Breast epithelium (tissue), 4 donors: ENCODE measurements at regions not wholly inside any gene's neighbourhood (a gene's known extent, or its start where the extent isn't known, plus 50 kb on each side); places are given as distances from the start of the nearest gene placed in this dataset.

Source experiments
- DNase-seq, 2 donors: peaks; one replicate each; pipeline ENCODE4 v3.0.0-alpha.2; 2019; ENCODE audit warnings: low spot score in 2 of 2
- H3K27ac ChIP-seq, 2 donors: fragments of 200-600 bp; sonication (generic) in 1 of 2; one replicate each; pipeline ENCODE4 v1.5.1; 2016 to 2019; ENCODE audit warnings: mild to moderate bottlenecking in 1 of 2
- H3K27me3 ChIP-seq, 2 donors: fragments of 200-600 bp; sonication (generic) in 1 of 2; one replicate each; pipeline versions ENCODE4 v1.5.1 to v1.6.0; 2017 to 2019; ENCODE audit warnings: control low read depth in 1 of 2, mild to moderate bottlenecking in 1 of 2
- H3K36me3 ChIP-seq: fragments of 200-600 bp; one replicate; pipeline ENCODE4 v1.5.1; 2019
- H3K4me1 ChIP-seq, 2 donors: fragments of 200-600 bp; sonication (generic); one replicate each; pipeline ENCODE4 v1.5.1; 2016 to 2019; ENCODE audit warnings: control low read depth in 1 of 2
- H3K4me3 ChIP-seq, 3 donors: fragments of 200-600 bp; sonication (generic); 1 replicate in 2 of 3; 2 replicates in 1 of 3; pipeline ENCODE4 v1.5.1; 2016 to 2019; ENCODE audit warnings: mild to moderate bottlenecking in 3 of 3, moderate library complexity in 2 of 3
- H3K9me3 ChIP-seq, 2 donors: fragments of 200-600 bp; sonication (generic) in 1 of 2; one replicate each; pipeline ENCODE4 v1.5.1; 2016 to 2019; ENCODE audit warnings: control low read depth in 1 of 2
- POLR2A ChIP-seq: fragments of 450-650 bp; IDR thresholded peaks from one replicate; pipeline ENCODE4 v1.6.1; 2016; ENCODE audit warnings: antibody characterized with exemption, mild to moderate bottlenecking, moderate library complexity
- POLR2AphosphoS5 ChIP-seq, 3 donors: sonication (generic); formaldehyde crosslinking; IDR thresholded peaks; one replicate each; pipeline ENCODE4 v1.6.1; 2017; ENCODE audit warnings: antibody characterized with exemption in 3 of 3
- intact Hi-C: fragments of 100-400 bp; cut with DNase I; formaldehyde crosslinking; loops from one replicate; pipeline ENCODE4 v1.15.1; 2023; ENCODE audit warnings: low total_unique reads
- TF ChIP-seq, protein P1 (sequence below), 3 donors: fragments of 450-650 bp; IDR thresholded peaks; one replicate each; pipeline ENCODE4 v1.5.1; 2016 to 2017; ENCODE audit warnings: antibody characterized with exemption in 3 of 3, mild to moderate bottlenecking in 3 of 3, moderate library complexity in 3 of 3

DNA sequence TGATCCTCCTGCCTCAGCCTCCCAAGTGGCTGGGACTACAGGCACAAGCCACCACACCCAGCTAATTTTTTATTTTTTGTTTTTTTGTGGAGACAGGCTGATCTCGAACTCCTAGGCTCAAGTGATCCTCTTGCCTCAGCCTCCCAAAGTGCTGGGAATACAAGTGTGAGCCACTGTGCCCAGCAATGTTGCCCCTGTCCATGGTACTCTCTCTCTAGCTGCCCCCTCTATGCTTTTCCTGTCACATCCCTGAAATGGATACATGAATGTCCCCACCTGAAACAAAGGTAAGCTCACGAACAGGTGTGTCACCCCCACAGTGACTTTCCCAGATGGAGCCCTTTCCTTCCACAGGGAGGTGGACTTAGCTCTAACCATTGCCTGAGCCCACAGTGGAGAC lies 141.1 kb upstream of the MGMT start:
- Histone ChIP-seq H3K4me1 (no peaks in the 10 kb centered on the region), H3K27ac (no peak overlapping the region), H3K4me3 (no peak overlapping the region), H3K27me3 (no peaks in the 10 kb centered on the region), H3K36me3 (no peaks in the 10 kb centered on the region), H3K9me3 (no peaks in the 10 kb centered on the region)
- DNase-seq, result no peak
- TF ChIP-seq, protein P1, sequence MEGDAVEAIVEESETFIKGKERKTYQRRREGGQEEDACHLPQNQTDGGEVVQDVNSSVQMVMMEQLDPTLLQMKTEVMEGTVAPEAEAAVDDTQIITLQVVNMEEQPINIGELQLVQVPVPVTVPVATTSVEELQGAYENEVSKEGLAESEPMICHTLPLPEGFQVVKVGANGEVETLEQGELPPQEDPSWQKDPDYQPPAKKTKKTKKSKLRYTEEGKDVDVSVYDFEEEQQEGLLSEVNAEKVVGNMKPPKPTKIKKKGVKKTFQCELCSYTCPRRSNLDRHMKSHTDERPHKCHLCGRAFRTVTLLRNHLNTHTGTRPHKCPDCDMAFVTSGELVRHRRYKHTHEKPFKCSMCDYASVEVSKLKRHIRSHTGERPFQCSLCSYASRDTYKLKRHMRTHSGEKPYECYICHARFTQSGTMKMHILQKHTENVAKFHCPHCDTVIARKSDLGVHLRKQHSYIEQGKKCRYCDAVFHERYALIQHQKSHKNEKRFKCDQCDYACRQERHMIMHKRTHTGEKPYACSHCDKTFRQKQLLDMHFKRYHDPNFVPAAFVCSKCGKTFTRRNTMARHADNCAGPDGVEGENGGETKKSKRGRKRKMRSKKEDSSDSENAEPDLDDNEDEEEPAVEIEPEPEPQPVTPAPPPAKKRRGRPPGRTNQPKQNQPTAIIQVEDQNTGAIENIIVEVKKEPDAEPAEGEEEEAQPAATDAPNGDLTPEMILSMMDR (IDR thresholded peaks at IDR 0.05), result no peak
- TF ChIP-seq POLR2A, result no peak
- no peak for TF ChIP-seq POLR2AphosphoS5 (IDR thresholded peaks at IDR 0.05)
- intact Hi-C loops, result no loop called here

DNA sequence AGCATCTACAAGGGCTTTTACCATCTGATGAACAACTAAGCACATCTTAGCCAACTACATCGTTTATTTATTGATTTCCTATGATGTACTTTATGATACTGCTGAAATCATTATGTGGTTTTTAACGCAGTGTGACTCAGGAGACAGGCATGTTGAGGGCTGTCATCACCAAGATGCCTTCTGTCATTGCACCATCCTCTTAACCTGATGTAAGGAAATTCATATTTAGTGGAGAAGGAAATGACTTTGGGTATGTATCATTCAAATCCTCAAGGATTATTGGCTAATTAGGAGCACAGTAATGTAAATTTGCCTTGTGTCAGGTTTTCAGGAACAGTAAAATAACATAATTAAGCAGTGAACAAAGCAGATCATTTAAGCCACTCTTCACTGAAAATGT lies 138.5 kb upstream of the MGMT start:
- Histone ChIP-seq H3K4me1 (no peaks in the 10 kb centered on the region), H3K36me3 (no peaks in the 10 kb centered on the region), H3K4me3 (no peak overlapping the region), H3K27ac (no peak overlapping the region), H3K27me3 (no peaks in the 10 kb centered on the region), H3K9me3 (no peaks in the 10 kb centered on the region)
- DNase-seq, result no peak
- intact Hi-C loops, result no loop called here
- TF ChIP-seq POLR2A, result no peak
- TF ChIP-seq POLR2AphosphoS5 (IDR thresholded peaks at IDR 0.05), result no peak
- TF ChIP-seq, protein P1 (IDR thresholded peaks at IDR 0.05), result no peak

DNA sequence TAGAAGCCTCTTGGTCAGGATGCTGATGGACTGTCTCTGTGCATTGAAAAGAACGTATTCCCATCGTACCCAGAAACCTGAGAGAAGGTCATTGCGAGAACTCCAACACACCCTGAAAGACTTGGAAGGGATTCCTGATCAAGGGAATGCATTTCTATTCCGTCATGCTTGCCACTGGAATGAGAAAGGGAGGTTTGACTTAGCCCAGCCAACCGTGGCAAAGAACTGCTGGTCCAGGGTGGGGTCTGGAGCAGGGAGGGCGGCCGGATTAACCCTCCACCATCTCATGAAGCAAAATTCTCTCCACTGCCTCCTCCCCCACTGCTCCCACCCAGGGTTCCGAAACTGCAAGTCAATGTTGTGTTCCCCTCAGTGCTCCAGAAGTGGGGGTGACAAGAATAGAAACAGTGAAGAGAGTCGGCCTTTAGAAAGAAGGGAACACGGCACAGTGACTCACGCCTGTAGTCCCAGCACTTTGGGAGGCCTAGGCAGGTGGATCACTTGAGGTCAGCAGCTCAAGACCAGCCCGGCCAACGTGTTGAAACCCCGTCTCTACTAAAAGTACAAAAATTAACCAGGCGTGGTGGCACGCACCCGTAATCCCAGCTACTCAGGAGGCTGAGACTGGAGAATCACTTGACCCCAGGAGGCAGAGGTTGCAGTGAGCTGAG lies 137.5 kb upstream of the MGMT start:
- H3K4me3 ChIP-seq, result no peak overlapping the region
- H3K36me3 ChIP-seq, result no peaks in the 10 kb centered on the region
- H3K4me1 ChIP-seq, result no peaks in the 10 kb centered on the region
- TF ChIP-seq POLR2AphosphoS5 (IDR thresholded peaks at IDR 0.05), result no peak
- intact Hi-C loops, result no loop called here
- H3K9me3 ChIP-seq, result no peaks in the 10 kb centered on the region
- no peaks in the 10 kb centered on the region for H3K27me3 ChIP-seq
- H3K27ac ChIP-seq, result no peak overlapping the region
- DNase-seq, result no peak

DNA sequence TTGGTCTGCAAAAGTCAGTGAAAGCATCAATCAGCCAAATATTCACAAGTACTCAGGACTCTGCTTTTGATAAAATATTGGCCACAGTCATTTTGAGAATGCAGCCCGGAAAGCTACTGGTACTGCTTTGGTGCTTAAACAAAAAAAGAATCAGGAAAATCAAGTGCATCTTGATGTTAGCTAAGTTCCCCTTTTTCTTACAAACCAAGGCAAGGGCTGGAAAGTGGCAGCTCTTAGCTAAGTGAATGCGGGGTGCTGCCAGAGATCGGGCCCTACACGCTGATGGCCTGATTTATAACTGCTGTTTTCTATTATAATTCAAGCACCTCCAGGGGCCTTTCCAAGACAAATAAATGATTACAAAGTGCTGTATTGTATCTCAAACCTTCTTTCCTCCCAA lies 136.8 kb upstream of the MGMT start:
- H3K27ac ChIP-seq, result no peak overlapping the region
- no peaks in the 10 kb centered on the region for H3K36me3 ChIP-seq
- no peaks in the 10 kb centered on the region for H3K4me1 ChIP-seq
- no peaks in the 10 kb centered on the region for H3K27me3 ChIP-seq
- intact Hi-C loops, result no loop called here
- TF ChIP-seq POLR2AphosphoS5 (IDR thresholded peaks at IDR 0.05) (no peak), POLR2A (no peak)
- TF ChIP-seq, protein P1 (IDR thresholded peaks at IDR 0.05), result no peak
- DNase-seq, result no peak
- no peaks in the 10 kb centered on the region for H3K9me3 ChIP-seq
- H3K4me3 ChIP-seq, result no peak overlapping the region

DNA sequence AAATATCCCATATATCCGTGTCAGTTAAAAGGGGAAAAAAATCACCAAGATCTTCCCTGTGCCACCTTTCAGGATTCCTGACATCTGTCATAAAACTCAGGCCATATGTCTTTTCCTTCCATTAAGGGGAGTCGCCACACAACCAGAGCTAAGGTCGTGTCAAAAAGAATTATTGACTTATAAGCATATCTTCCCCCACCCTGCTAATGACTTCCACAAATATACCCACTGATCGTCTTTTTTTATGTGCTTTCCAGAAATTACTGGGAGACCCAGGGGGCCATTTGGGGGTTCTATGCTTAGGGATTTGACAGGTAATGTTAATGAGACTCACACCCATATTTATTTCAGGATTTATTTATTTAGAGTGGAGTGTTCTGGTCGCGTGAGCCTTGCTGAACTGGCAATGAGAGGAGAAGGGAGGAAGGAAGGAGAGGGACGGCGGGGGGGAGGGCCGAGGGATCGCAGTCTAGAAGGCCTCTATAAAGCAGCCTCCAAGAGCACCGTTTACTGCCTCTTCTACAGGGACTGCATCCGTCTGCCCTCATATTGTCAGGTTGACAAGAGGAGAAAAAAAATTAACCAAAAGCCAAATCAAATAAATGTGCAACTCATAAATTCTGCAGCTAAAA lies 135.7 kb upstream of the MGMT start:
- no peak overlapping the region for H3K27ac ChIP-seq
- H3K4me1 ChIP-seq, result no peaks in the 10 kb centered on the region
- no peak overlapping the region for H3K4me3 ChIP-seq
- intact Hi-C loops, result no loop called here
- TF ChIP-seq, protein P1 (IDR thresholded peaks at IDR 0.05), result no peak
- no peak for TF ChIP-seq POLR2A
- TF ChIP-seq POLR2AphosphoS5 (IDR thresholded peaks at IDR 0.05), result no peak
- H3K27me3 ChIP-seq, result no peaks in the 10 kb centered on the region
- H3K36me3 ChIP-seq, result no peaks in the 10 kb centered on the region
- no peaks in the 10 kb centered on the region for H3K9me3 ChIP-seq
- DNase-seq, result no peak
